HG02798 (cell line): ENCODE measurements at regions not wholly inside any gene's neighbourhood (a gene's known extent, or its start where the extent isn't known, plus 50 kb on each side); places are given as distances from the start of the nearest gene placed in this dataset.
"Not testable (repeated sequence)": the region's sequence is repeated elsewhere in the genome, so short reads cannot be mapped to it uniquely, and the experiment has no call there.

Source experiments
- ATAC-seq: cut with Tn5 transposase; IDR thresholded peaks from one replicate; pipeline ENCODE4 v1.9.1; 2021; ENCODE audit warnings: mild to moderate bottlenecking; ENCODE audit not compliant: unreplicated experiment, poor library complexity

GRCh38 chr3:153008226-153008625, 153.8 kb upstream of the RAP2B start:
- ATAC-seq = no peak

DNA sequence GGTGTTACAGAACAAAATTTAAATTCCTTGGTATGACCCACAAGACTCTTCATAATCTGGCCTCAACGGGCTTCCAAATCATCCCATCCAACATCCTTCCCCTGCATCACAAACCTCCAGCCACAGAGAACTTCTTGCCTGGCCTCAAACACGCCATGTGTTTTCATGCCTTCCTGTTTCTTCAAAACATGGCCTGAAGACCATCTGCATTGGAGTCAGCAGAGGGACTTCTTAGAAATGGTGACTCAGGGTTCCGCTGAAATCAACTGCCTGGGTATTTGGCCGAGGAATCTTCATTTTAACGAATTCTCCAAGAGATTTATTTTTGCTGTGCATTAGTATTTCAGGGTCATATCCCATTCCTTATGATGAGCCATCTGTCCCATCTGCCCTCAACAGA, 138.1 kb upstream of the RAP2B start:
- no peak for ATAC-seq

DNA sequence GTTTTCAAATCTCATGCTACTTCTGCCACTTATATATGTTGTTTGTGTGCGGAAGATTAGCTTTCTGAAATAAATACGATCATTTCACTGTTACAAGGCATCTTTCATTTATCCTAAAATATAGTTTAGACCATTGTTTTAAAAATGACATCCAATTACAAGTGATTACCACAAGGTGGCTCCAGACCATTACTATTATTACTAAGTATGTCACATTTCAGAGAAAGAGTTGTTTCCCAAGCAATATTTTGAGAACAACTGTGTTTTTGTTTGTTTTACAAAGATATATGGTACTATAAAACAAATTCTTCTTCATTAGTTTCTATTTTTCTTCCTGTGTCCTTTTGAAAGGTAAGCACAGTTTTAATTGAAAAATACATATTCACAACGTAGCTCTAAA, 136.0 kb upstream of the RAP2B start:
- ATAC-seq = no peak

- no peak for ATAC-seq
These were observed 133.6 kb upstream of the RAP2B start for GRCh38 chr3:153028381-153028780.

DNA sequence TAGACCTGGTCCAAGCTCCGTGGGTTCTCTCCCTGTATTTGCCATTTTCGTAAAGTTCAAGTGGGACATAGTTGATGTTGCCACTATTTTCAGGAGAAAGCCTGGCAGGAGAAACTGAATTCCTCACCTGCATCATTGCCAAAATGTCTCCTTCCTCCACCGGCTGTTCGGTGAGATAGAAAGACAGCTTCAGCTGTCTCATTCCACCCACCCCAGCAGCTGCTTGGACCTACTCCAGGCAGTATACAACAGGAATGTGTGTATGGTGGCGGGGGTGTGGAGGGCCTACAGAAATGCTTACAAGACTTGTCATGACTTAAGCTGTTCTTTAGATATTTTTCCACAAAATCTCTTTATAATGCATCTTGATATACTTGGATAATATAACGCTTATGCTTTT, 132.7 kb upstream of the RAP2B start:
- no peak for ATAC-seq

DNA sequence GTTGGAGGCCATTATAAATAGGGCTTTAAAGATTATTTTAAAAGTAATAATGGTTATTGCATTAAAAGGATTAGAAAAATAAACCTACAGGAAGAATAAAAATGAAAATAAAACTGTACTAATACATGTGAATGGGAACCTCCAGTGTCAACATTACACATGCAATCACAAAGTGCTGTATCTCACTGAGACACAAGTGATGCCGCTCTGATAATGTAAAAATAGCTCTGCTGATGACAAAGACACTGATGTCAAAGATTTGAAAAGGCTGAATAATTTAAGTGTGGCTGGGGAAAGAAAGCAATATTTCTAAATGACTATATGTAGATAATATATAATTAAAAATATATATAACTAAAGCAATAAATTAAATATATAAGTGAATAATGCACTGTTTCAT, 129.1 kb upstream of the RAP2B start:
- ATAC-seq = no peak

- no peak for ATAC-seq
These were observed 125.2 kb upstream of the RAP2B start for GRCh38 chr3:153036846-153037245.

- ATAC-seq = no peak
These were observed 123.7 kb upstream of the RAP2B start for GRCh38 chr3:153038367-153038766.

- no peak for ATAC-seq
These were observed 123.2 kb upstream of the RAP2B start for GRCh38 chr3:153038779-153039178.

- no peak for ATAC-seq
These were observed 120.8 kb upstream of the RAP2B start for GRCh38 chr3:153041181-153041580.

DNA sequence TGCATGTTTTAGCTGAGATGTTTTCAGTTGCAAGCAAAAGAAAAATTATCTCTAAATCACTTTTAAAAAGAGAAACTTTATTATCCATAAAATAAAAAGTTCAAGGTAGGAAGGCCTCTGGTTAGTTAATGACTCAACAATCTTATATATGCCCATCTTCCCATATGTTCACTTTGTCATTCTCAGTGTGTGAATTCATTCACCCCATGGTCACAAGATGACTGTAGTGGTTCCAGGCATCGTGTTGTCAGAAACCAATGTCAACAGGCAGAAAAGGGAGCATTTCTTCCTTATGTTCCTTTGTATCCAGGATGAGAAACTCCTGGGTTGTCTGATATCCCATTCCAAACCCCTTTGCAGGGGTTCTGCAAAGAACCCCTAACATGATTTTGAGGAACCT, 119.9 kb upstream of the RAP2B start:
- no peak for ATAC-seq

GRCh38 chr3:153043729-153044328, 118.2 kb upstream of the RAP2B start:
- no peak for ATAC-seq

- no peak for ATAC-seq
These were observed 116.9 kb upstream of the RAP2B start for GRCh38 chr3:153045150-153045549.

GRCh38 chr3:153050978-153051377, 111.0 kb upstream of the RAP2B start:
- ATAC-seq = no peak

- no peak for ATAC-seq
These were observed 110.5 kb upstream of the RAP2B start for GRCh38 chr3:153051427-153052095.

- no peak for ATAC-seq
These were observed 109.9 kb upstream of the RAP2B start for GRCh38 chr3:153052096-153052460.

- ATAC-seq = no peak
These were observed 106.8 kb upstream of the RAP2B start for GRCh38 chr3:153055217-153055616.

- ATAC-seq = no peak
These were observed 106.2 kb upstream of the RAP2B start for GRCh38 chr3:153055779-153056178.

DNA sequence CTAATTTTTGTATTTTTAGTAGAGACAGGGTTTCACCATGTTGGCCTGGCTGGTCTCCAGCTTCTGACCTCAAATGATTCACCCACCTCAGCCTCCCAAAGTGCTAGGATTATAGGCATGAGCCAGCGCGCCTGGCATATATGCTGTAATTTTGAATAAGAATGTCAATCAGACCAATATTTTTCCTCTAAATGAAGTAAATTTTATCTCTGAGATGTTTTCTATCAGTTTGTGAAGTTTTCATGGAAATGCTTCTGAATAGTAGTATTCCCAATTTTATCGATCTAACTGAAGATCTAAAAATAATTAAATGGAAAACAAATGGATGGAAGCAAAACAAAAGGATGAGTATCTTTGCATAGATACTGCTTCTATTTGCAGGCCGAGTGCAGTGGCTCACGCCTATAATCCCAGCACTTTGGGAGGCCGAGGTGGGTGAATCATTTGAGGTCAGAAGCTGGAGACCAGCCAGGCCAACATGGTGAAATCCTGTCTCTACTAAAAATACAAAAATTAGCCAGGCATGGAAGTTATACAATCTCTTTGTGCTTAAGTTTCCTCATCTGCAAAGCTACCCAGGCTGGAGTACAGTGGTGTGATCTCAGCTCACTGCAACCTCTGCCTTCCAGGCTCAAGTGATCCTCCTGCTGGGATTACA, 103.9 kb upstream of the RAP2B start:
- not testable (repeated sequence) for ATAC-seq

GRCh38 chr3:153060346-153060745, 101.7 kb upstream of the RAP2B start:
- no peak for ATAC-seq

GRCh38 chr3:153061938-153062528, 100.0 kb upstream of the RAP2B start:
- no peak for ATAC-seq

- no peak for ATAC-seq
These were observed 98.7 kb upstream of the RAP2B start for GRCh38 chr3:153063337-153063736.
